HCT116 (cell line): ENCODE measurements at regions not wholly inside any gene's neighbourhood (a gene's known extent, or its start where the extent isn't known, plus 50 kb on each side); places are given as distances from the start of the nearest gene placed in this dataset.

Experiments
- ATAC-seq: fragments of 200-7000 bp; cut with Tn5 transposase; 2 replicates; pipeline ENCODE4 v1.9.1; 2020; ENCODE audit warnings: mild to moderate bottlenecking, moderate library complexity
- BruUV-seq: library from RNA; stranded (reverse); fragments of 400-500 nt; replicated peaks from 2 replicates; lab custom pipeline; 2021; lab: Mats Ljungman, UMichigan
- CTCF ChIA-PET: fragments of 300-600 bp; sonication (Branson Sonifier 250); formaldehyde crosslinking; loops from one replicate; lab custom pipeline; 2021; ENCODE audit warnings: antibody characterized with exemption; lab: Charles Lee
- POLR2A ChIA-PET: fragments of 300-600, 350-600 bp; sonication (Branson Sonifier 250); formaldehyde crosslinking; loops from one replicate; lab custom pipeline; 2021; ENCODE audit warnings: antibody characterized with exemption; lab: Charles Lee
- RAD21 ChIA-PET, 2 experiments: fragments of 300-600 bp; sonication (Branson Sonifier 250); formaldehyde crosslinking; loops; one replicate each; lab custom pipeline; 2023; ENCODE audit warnings: low total read pairs in 2 of 2; ENCODE audit not compliant: uncharacterized antibody in 2 of 2, unreplicated experiment in 2 of 2, low non-redundant PET in 1 of 2; lab: Charles Lee
- DNase-seq: peaks from one replicate; pipeline ENCODE4 v3.0.0-alpha.2; 2010; ENCODE audit warnings: low read depth, low spot score
- H2AFZ ChIP-seq: fragments of 200-600 bp; shearing (Covaris generic), sonication (generic); 2 replicates; pipeline ENCODE4 v1.6.1; 2017; ENCODE audit warnings: low read depth, mixed run types, mixed read lengths, antibody characterized with exemption, low read length; ENCODE audit not compliant: poor library complexity, severe bottlenecking
- H3K27ac ChIP-seq: 2 replicates; pipeline ENCODE4 v1.5.1; 2012; ENCODE audit warnings: low read depth, low read length
- H3K27me3 ChIP-seq: fragments of 200-600 bp; sonication (generic); 2 replicates; pipeline ENCODE4 v1.6.1; 2016; ENCODE audit warnings: mixed run types, low read length, mixed read lengths; ENCODE audit not compliant: insufficient read depth
- H3K36me3 ChIP-seq, 2 experiments: fragments of 200-500 bp in 1 of 2; fragments of 200-600 bp in 1 of 2; sonication (Bioruptor generic) in 1 of 2; sonication (generic) in 1 of 2; 2 replicates each; pipeline versions ENCODE4 v1.5.1 to v1.6.1; 2014 to 2016; ENCODE audit warnings: low read length in 2 of 2, inconsistent platforms in 1 of 2, mixed read lengths in 1 of 2, mixed run types in 1 of 2; ENCODE audit not compliant: insufficient read depth in 2 of 2, control insufficient read depth in 1 of 2
- H3K4me1 ChIP-seq, 2 experiments: fragments of 200-600 bp in 1 of 2; sonication (generic) in 1 of 2; 2 replicates each; pipeline versions ENCODE4 v1.5.1 to v1.6.1; 2012 to 2017; ENCODE audit warnings: low read length in 2 of 2, inconsistent platforms in 1 of 2, mild to moderate bottlenecking in 1 of 2, mixed read lengths in 1 of 2, mixed run types in 1 of 2, moderate library complexity in 1 of 2; ENCODE audit not compliant: insufficient read depth in 2 of 2, control insufficient read depth in 1 of 2
- H3K4me2 ChIP-seq: fragments of 200-600 bp; sonication (generic); 2 replicates; pipeline ENCODE4 v1.6.1; 2017; ENCODE audit warnings: mixed run types, low read length, mixed read lengths
- H3K4me3 ChIP-seq, 2 experiments: fragments of 200-600 bp in 1 of 2; sonication (generic) in 1 of 2; replicated peaks in 1 of 2; 2 replicates each; pipeline ENCODE4 v1.5.1; 2011 to 2016; ENCODE audit warnings: low read length in 2 of 2, control low read depth in 1 of 2, low read depth in 1 of 2, mild to moderate bottlenecking in 1 of 2, mixed read lengths in 1 of 2, mixed run types in 1 of 2
- H3K79me2 ChIP-seq: fragments of 200-600 bp; sonication (generic); 2 replicates; pipeline ENCODE4 v1.6.1; 2017; ENCODE audit warnings: mild to moderate bottlenecking, mixed run types, low read length, moderate library complexity, mixed read lengths; ENCODE audit not compliant: insufficient read depth
- H3K9ac ChIP-seq: fragments of 200-600 bp; sonication (generic); 2 replicates; pipeline ENCODE4 v1.6.1; 2016; ENCODE audit warnings: low read length, mixed read lengths
- H3K9me2 ChIP-seq: fragments of 200-600 bp; sonication (generic), shearing (Covaris generic); 2 replicates; pipeline ENCODE4 v1.6.1; 2017; ENCODE audit warnings: mixed run types, mild to moderate bottlenecking, moderate library complexity; ENCODE audit not compliant: insufficient read depth
- H3K9me3 ChIP-seq, 2 experiments: fragments of 200-500 bp in 1 of 2; fragments of 200-600 bp in 1 of 2; sonication (Bioruptor generic) in 1 of 2; sonication (generic) in 1 of 2; 2 replicates each; pipeline ENCODE4 v1.6.1; 2014 to 2017; ENCODE audit warnings: low read length in 2 of 2, mixed read lengths in 2 of 2, inconsistent platforms in 1 of 2, low read depth in 1 of 2, mild to moderate bottlenecking in 1 of 2, mixed run types in 1 of 2, moderate library complexity in 1 of 2; ENCODE audit not compliant: control insufficient read depth in 1 of 2, insufficient read depth in 1 of 2
- H4K20me1 ChIP-seq: fragments of 200-600 bp; sonication (generic), shearing (Covaris generic); 2 replicates; pipeline ENCODE4 v1.6.1; 2017; ENCODE audit warnings: mixed run types, mild to moderate bottlenecking, moderate library complexity; ENCODE audit not compliant: insufficient read depth
- CBX3 ChIP-seq: IDR thresholded peaks from 2 replicates; pipeline ENCODE4 v1.6.1; 2012; ENCODE audit warnings: low read depth
- CEBPB ChIP-seq: IDR thresholded peaks from 2 replicates; pipeline ENCODE4 v1.6.1; 2012; ENCODE audit warnings: low read depth
- EGR1 ChIP-seq: IDR thresholded peaks from 2 replicates; pipeline ENCODE4 v1.6.1; 2012; ENCODE audit warnings: low read depth
- ELF1 ChIP-seq: IDR thresholded peaks from 2 replicates; pipeline ENCODE4 v1.6.1; 2012; ENCODE audit warnings: low read depth, borderline replicate concordance
- EZH2phosphoT487 ChIP-seq: fragments of 200-600 bp; IDR thresholded peaks from 2 replicates; pipeline ENCODE4 v1.6.1; 2018; ENCODE audit warnings: antibody characterized with exemption, borderline replicate concordance
- FOSL1 ChIP-seq: IDR thresholded peaks from 2 replicates; pipeline ENCODE4 v1.6.1; 2012; ENCODE audit warnings: low read depth
- JUND ChIP-seq: IDR thresholded peaks from 2 replicates; pipeline ENCODE4 v1.6.1; 2012
- POLR2A ChIP-seq: IDR thresholded peaks from 2 replicates; pipeline ENCODE4 v1.7.0; 2011; ENCODE audit warnings: borderline replicate concordance; ENCODE audit not compliant: insufficient read depth, insufficient read length; ENCODE audit errors: extremely low read depth
- POLR2AphosphoS5 ChIP-seq: IDR thresholded peaks from 2 replicates; pipeline ENCODE4 v1.6.1; 2011; ENCODE audit warnings: mild to moderate bottlenecking, low read depth, low read length, moderate library complexity
- RAD21 ChIP-seq: IDR thresholded peaks from 2 replicates; pipeline ENCODE4 v1.6.1; 2012; ENCODE audit warnings: low read depth, mild to moderate bottlenecking
- SIN3A ChIP-seq: IDR thresholded peaks from 2 replicates; pipeline ENCODE4 v1.6.1; 2012; ENCODE audit warnings: low read depth
- SP1 ChIP-seq: IDR thresholded peaks from 2 replicates; pipeline ENCODE4 v1.6.1; 2012; ENCODE audit warnings: low read depth
- SRF ChIP-seq: IDR thresholded peaks from 2 replicates; pipeline ENCODE4 v1.6.1; 2012; ENCODE audit warnings: low read depth
- TCF7L2 ChIP-seq: IDR thresholded peaks from 2 replicates; pipeline ENCODE4 v1.7.0; 2011; ENCODE audit warnings: borderline replicate concordance, inconsistent platforms; ENCODE audit not compliant: insufficient read depth, insufficient read length; ENCODE audit errors: extremely low read depth
- ZFX ChIP-seq: fragments of 450-650 bp; IDR thresholded peaks from 2 replicates; pipeline ENCODE4 v1.6.1; 2017
- ZNF274 ChIP-seq: fragments of 200-500 bp; sonication (Bioruptor generic); IDR thresholded peaks from 2 replicates; pipeline ENCODE4 v1.6.1; 2014; ENCODE audit warnings: mild to moderate bottlenecking, low read depth, low read length, inconsistent platforms
- intact Hi-C: fragments of 100-400 bp; cut with micrococcal nuclease; formaldehyde crosslinking; loops from 2 replicates; pipeline ENCODE4 v1.10.0; 2022
- TF ChIP-seq, protein P1 (sequence below): IDR thresholded peaks from 2 replicates; pipeline ENCODE4 v1.6.1; 2012
- TF ChIP-seq, protein P2 (sequence below), 3 experiments: fragments of 200-600 bp in 1 of 3; sonication (generic) in 1 of 3; IDR thresholded peaks in 2 of 3; conservative IDR thresholded peaks in 1 of 3; 2 replicates each; pipeline ENCODE4 v1.5.1; 2012 to 2017; ENCODE audit warnings: low read depth in 2 of 3, low read length in 2 of 3, antibody characterized with exemption in 1 of 3, borderline replicate concordance in 1 of 3, control low read depth in 1 of 3, mild to moderate bottlenecking in 1 of 3, mixed read lengths in 1 of 3, mixed run types in 1 of 3, moderate library complexity in 1 of 3; ENCODE audit not compliant: insufficient read depth in 1 of 3
- TF ChIP-seq, protein P3 (sequence below): IDR thresholded peaks from 2 replicates; pipeline ENCODE4 v1.6.1; 2012
- TF ChIP-seq, protein P4 (sequence below): IDR thresholded peaks from 2 replicates; pipeline ENCODE4 v1.6.1; 2011; ENCODE audit warnings: mild to moderate bottlenecking, low read length, moderate library complexity; ENCODE audit not compliant: insufficient replicate concordance; ENCODE audit errors: extremely low read depth

GRCh38 chr18:30855762-30856161 is 186.8 kb downstream of the DSC3 start:
- Histone ChIP-seq H3K79me2 (no peaks in the 10 kb centered on the region), H3K27me3 (no peaks in the 10 kb centered on the region), H3K27ac (no peak overlapping the region), H3K9me3 (no peaks in the 10 kb centered on the region), H3K4me2 (no peak overlapping the region)
- ChIA-PET RAD21 (no interaction called here), CTCF (no interaction called here), POLR2A (no interaction called here)
- no peak for DNase-seq
- intact Hi-C loops, result no loop called here
- BruUV-seq, result no TSS peak
- TF ChIP-seq, protein P1, sequence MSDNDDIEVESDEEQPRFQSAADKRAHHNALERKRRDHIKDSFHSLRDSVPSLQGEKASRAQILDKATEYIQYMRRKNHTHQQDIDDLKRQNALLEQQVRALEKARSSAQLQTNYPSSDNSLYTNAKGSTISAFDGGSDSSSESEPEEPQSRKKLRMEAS, result no peak
- TF ChIP-seq EGR1 (no peak), FOSL1 (no peak), POLR2AphosphoS5 (no peak), SRF (no peak), SP1 (no peak), RAD21 (no peak), CBX3 (no peak), ZFX (no peak), JUND (no peak), EZH2phosphoT487 (no peak), POLR2A (no peak), ELF1 (no peak), TCF7L2 (no peak), ZNF274 (no peak), SIN3A (no peak), CEBPB (no peak)
- TF ChIP-seq, protein P2, sequence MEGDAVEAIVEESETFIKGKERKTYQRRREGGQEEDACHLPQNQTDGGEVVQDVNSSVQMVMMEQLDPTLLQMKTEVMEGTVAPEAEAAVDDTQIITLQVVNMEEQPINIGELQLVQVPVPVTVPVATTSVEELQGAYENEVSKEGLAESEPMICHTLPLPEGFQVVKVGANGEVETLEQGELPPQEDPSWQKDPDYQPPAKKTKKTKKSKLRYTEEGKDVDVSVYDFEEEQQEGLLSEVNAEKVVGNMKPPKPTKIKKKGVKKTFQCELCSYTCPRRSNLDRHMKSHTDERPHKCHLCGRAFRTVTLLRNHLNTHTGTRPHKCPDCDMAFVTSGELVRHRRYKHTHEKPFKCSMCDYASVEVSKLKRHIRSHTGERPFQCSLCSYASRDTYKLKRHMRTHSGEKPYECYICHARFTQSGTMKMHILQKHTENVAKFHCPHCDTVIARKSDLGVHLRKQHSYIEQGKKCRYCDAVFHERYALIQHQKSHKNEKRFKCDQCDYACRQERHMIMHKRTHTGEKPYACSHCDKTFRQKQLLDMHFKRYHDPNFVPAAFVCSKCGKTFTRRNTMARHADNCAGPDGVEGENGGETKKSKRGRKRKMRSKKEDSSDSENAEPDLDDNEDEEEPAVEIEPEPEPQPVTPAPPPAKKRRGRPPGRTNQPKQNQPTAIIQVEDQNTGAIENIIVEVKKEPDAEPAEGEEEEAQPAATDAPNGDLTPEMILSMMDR (IDR thresholded peaks at IDR 0.05 in 2 of 3, conservative IDR thresholded peaks at IDR 0.05 in 1 of 3; ENCODE audit: borderline replicate concordance in 1 of 3, insufficient read depth in 1 of 3, low read depth in 2 of 3, low read length in 2 of 3), result no peak
- TF ChIP-seq, protein P3, sequence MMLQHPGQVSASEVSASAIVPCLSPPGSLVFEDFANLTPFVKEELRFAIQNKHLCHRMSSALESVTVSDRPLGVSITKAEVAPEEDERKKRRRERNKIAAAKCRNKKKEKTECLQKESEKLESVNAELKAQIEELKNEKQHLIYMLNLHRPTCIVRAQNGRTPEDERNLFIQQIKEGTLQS, result no peak
- TF ChIP-seq, protein P4, sequence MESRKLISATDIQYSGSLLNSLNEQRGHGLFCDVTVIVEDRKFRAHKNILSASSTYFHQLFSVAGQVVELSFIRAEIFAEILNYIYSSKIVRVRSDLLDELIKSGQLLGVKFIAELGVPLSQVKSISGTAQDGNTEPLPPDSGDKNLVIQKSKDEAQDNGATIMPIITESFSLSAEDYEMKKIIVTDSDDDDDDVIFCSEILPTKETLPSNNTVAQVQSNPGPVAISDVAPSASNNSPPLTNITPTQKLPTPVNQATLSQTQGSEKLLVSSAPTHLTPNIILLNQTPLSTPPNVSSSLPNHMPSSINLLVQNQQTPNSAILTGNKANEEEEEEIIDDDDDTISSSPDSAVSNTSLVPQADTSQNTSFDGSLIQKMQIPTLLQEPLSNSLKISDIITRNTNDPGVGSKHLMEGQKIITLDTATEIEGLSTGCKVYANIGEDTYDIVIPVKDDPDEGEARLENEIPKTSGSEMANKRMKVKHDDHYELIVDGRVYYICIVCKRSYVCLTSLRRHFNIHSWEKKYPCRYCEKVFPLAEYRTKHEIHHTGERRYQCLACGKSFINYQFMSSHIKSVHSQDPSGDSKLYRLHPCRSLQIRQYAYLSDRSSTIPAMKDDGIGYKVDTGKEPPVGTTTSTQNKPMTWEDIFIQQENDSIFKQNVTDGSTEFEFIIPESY, result no peak
- TF ChIP-seq, all 23 proteins: peak for 0
- no peaks in the 10 kb centered on the region for H3K36me3 ChIP-seq
- no peaks in the 10 kb centered on the region for H3K9me2 ChIP-seq
- H3K4me3 ChIP-seq, result no peak overlapping the region
- no peak overlapping the region for H2AFZ ChIP-seq
- H4K20me1 ChIP-seq, result no peaks in the 10 kb centered on the region
- H3K9ac ChIP-seq, result no peak overlapping the region
- no peaks in the 10 kb centered on the region for H3K4me1 ChIP-seq
- no peak for ATAC-seq
